HG03097 (cell line): ENCODE measurements at regions not wholly inside any gene's neighbourhood (a gene's known extent, or its start where the extent isn't known, plus 50 kb on each side); places are given as distances from the start of the nearest gene placed in this dataset.
"Not testable (repeated sequence)": the region's sequence is repeated elsewhere in the genome, so short reads cannot be mapped to it uniquely, and the experiment has no call there.

Source experiments
- ATAC-seq: cut with Tn5 transposase; IDR thresholded peaks from one replicate; pipeline ENCODE4 v1.9.1; 2021; ENCODE audit not compliant: unreplicated experiment, low FRiP score

DNA sequence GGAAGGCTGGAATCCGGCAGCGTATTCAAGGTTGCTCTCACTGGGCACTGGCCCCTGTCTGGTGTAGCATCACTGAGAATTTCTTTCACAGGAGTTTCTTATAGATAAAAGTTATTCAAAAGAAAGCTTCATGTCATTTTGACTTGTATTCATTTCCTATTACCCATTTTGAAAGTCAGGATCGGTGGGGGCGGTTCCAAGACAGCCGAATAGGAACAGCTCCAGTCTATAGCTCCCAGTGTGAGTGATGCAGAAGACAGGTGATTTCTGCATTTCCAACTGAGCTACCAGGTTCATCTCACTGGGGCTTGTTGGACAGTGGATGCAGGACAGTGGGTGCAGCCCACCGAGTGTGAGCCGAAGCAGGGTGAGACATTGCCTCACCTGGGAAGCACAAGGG, 51.5 kb upstream of the CDC42EP3 start:
- not testable (repeated sequence) for ATAC-seq

DNA sequence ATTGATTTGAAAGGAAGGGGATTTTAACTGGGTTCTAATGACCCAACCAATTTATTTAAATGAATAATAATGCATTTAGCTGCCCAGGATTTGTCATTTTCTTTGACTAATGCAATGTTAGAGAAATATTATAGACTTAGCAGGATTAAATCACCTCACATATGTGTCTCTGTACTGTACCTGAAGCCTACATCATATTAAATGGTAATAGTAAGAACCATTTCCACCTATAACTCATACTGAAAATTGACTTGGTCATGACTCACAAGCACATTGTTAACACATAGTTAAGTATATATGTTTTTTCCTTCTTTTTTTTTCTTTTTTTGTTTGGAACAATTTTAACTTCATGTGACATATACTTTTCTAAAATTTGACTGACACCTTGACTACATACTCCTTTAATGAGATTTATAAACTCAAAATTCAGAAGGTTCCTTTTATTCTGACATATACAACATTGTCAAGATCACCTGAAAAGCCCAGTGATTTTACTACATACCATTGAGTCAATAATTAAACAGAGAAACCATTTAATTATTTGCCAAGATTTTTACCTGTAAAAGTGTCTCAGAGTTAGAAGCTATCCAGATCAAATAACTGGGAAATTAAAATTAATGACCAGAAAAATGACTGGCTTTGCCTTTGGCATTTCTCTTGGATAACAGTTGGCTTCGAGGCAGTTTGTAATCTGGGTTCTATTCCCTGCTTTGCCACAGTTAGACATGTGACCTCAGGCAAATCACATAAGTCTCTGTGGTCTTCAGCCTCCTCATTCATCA, 58.8 kb upstream of the CDC42EP3 start:
- ATAC-seq = no peak

DNA sequence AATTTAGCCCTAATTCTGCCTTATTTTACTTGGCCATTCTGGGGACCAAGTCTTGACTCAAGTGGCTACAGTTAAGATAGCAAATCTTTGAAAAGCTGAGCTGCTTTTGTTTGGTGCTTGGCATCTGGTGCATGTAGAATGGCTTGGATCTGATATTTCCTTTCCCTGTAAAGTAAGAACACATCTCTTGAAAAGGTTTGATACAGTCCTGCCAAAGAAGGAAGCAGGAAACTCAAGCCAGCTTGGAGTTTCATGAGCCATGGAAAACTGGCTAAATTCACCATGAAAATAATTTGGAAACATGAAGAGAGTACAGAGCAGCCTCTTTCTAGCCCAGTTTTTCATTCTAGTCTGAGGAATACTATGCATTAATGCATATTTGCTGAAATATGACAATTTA, 61.0 kb upstream of the CDC42EP3 start:
- ATAC-seq = not testable (repeated sequence)

DNA sequence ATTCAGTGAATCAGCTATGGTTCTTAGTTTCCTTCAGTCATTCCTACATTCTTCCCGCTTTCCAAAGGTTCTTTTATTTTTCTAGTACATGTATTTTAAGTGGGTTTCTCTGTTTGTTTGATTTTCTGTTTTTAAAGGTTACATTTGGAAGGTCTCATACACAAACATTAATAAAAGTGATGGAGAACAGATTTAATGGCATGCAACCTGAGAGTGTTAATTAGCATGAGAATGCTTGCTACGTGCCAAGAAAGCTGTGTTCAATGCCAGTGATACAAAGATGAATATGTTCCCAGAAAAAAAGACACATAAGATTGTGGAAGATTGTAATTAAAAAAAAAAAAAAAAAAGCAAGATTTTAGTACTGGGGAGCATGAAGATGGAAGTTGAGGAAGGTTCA, 61.8 kb upstream of the CDC42EP3 start:
- no peak for ATAC-seq

DNA sequence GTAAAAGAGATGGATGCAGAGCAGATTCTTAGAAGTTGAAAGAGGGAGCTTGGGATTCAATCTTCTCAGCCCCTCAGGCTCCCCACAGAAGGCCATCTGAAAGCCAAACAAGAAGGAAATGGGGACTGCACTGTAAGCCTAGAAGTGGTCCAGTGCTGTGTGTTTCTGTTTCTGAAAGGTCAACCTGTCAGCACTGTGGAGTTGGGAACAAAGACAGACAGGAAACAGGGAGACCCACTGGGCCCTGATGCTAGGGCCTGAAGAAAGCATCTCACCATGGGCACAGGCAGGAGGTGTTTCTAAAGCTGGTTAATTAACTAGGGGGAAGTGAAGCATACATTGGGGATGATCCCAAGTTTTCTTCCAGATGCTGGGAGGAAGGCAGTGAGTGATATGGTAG, 62.5 kb upstream of the CDC42EP3 start:
- not testable (repeated sequence) for ATAC-seq

DNA sequence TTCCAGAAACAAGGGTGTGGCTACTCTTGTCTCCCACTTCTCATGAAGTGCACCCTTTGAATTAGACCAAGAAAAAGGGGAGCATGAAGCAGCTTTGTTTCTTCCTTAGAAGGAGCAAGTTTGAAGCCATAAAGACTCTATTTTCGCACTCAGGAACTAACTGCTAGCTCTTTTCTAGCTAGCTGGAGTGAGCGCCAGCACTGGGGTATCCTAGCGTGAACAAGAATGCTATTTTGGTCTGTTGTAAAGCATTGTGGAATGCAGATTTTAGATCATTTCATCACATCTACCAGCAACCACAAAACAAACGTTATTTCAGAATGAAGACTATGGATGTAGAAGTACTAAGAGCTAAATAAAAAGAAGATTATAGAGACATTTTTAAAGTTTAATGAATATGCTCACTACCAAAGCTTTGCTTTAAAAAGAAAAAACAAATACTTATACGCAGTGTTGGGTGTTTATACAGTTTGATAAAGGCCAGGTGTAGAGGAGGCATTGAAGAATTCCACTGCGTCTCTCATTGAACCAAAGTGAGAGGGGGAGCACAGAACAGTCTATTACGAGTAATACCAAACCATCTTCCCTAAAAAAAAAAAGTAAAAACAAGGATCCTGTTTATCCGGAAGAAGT, 63.6 kb upstream of the CDC42EP3 start:
- not testable (repeated sequence) for ATAC-seq

DNA sequence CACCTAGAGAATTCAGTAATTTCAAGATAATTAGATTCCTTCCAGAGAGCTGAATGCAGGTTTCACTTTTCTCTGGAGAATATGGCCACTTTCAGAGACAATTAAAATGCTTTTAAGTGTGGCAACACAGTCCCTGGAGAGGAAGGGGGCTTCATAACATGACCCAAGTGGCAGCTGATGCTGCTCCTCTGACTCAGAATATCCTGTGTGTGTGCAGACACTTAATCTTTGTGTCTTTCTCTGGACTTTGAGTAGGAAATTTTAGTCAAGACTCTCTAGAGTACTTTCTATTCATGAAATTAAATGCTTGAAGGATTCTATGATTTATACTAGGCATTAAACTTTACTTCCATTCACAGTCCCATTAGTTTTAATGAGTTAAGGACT, 64.1 kb upstream of the CDC42EP3 start:
- ATAC-seq = not testable (repeated sequence)

DNA sequence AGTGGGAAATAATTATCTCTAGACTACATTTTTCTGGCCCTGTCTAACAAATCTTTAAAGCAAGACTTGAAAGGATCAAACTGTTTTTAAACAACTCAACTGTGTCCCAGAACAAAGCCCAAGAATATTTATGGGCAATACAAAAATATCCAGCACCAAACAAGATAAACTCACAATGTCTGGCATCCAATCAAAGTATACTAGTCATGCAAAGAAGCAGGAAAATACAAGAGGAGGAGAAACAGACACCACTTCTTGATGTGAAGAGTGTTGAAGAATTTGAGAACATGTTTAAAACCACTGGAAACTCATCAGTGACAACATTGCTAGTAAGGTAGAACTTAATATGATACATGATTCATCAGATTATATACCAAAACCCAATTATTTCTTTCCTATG, 66.1 kb upstream of the CDC42EP3 start:
- ATAC-seq = no peak

DNA sequence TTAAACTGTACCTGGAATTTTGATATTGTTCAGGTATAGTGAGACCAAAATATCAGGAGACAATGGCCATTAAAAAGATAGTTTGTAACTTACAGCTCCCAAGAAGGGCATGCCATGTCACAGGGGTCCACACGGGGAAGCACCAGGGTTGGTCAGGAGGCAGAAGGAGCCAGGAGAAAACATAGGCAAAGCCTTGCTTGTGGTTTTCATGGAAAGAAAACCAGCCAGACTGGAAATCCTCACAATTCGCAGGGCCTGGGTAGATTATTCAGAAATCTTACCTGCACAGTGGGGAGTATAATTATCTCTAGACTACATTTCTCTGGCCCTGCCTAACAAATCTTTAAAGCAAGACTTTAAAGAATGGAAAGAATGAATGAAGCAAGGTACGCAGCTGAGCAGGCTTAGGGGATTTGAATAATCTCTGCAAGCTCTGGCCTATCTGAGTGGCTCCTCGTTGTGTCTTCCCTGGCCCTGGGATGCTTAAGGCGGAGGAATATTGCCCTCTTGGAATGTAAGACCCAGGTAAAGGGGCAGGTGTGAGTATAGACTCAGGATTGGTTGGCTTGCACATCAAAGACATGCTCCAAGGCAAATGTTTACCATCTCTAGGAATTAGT, 66.9 kb upstream of the CDC42EP3 start:
- no peak for ATAC-seq

DNA sequence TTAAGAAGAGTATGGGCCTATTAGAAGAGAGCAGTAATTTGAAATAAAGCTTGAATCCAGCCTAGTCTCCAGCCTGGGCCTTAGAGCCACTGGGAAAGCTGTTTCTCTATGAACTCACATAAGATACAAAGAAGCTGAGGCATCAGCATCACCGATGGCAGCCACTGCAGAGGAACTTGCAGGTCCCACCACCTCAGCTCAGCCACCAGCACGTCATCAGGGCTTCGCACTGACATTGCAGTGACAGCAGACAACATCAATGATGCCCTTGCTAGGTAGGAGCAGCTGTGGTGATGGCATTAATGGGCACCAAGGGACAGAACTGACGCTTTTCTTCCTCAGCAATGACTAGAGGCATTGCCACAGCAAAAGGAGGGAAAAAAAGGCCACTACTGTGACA, 67.7 kb upstream of the CDC42EP3 start:
- no peak for ATAC-seq

DNA sequence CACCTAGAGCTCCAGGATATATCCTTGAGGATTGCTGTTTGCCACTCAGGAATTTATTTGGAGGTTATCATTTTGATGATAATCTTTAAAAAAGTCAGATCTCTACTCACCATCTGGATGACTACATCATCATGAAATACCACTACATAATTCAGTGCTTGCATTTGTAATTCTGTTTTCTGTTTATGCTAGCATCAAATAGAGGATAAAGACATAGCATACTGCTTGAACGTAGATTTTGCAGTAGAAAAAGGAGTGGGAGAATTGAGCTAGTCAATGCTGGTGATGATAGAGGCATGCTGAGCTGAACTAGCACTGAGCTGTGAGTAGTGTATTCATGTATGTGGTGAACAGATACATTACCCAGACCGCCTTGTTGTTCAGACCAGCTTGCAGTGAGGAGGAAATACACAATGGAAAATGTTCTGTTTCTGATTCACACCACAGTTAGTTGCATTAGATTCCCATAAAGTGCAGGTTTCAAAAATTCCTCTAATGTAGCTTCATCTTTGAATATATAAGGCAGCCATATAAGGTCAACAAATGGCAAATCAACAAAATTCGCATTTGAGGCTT, 68.8 kb upstream of the CDC42EP3 start:
- no peak for ATAC-seq

DNA sequence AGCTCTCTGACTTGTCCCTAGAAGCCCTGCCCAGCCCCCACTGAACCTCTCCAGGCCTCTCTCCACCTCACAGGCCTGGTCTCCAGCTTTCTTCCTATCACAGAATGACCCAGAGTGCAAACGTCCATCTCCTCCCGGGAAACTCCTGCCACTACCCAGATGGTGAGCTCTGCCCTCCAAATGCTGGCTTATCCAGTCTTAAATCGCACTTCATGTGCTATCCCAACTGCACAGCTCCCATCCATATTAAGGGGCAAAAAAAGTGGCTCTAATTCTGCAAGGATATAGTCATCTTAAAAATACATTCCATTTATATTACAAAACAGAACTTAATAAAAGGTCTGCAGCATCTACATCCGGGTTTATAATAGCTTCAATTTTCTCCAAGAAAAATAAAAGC, 70.8 kb upstream of the CDC42EP3 start:
- no peak for ATAC-seq

DNA sequence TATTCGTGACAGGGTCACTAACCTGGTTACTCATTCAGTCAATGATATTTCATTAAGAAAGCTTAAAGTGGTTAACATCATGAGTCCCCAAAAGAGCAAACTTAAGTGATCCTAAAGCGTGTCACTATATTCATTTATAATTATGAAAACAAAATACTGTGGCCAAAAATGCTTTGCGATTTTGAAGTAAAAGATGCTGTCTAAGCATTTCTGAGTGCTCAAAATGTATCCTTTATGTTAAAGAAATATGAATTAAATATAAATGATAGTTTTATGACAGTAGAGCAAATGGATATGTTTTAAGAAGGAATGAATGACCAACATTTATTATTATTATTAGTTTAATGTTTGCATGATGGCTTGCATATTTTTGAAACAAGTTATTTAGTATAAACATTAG, 72.6 kb upstream of the CDC42EP3 start:
- ATAC-seq = no peak

DNA sequence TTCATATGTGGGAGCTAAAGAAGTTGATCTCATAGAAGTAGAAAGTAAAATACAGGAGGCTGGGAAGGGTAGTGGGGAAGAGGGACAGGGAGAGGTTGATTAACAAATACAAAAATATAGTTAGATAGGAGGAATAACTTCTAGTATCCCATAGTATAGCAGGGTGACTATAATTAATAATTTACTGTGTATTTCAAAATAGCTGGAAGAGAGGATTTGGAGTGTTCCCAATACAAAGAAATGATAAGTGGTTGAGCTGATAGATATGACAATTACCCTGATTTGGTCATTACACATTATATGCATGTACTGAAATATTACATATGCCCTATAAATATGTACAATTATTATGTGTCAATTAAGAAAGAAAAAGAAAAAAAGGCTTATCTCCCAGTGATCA, 73.5 kb upstream of the CDC42EP3 start:
- ATAC-seq = not testable (repeated sequence)

DNA sequence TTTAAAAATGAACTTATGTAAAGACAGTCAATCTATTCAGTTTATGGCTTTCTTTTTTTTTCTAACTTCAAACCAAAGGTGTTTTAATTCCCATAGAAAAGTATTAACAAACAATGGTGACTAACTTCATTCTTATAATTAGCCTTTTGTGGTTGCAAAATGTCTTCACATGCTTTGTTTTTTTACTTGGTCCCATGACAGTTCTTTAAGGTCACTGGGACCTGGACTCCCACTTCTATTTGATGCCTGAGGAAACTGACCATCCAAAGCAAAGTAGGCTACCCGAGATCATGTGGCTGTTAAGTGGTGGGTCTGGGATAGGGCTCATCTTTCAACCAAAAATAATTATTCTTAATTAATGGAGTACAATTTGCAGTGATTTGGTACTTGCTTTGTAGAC, 74.6 kb upstream of the CDC42EP3 start:
- ATAC-seq = not testable (repeated sequence)

DNA sequence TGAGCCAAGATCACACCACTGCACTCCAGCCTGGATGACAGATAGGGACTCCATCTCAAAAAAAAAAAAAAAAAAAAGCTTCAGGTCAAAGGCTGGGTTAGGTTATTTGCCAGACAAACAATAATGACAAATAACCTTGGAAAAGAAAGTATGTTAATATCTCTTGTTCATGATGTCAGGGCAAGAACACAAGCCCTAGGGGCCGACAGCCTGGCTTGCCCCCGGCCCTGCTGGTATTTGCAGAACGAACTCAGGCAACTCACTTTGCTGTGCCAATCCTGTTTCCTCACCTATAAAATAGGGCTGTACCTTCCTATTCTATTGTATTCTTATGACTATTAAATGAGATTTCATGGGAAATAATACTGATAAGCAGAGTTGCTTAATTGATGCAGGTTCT, 75.4 kb upstream of the CDC42EP3 start:
- ATAC-seq = no peak

DNA sequence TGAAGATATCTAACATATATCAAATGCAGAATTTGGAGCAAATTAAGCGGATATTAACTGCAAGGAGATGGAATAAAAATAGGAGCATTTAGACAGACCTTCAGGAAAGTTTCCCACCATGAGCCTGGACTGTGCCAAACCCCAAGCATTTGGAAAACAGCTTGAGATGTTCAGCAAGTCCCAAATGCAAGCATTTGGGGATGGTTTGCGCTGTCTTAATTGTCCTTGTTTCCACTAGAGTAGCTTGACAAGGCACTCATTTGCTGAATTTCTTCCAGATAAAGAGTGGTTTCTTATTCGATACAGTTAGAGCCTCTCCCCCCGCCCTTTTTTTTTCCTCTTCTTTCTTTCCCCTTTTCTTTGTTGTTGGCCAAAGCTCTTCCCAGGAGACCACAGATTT, 77.1 kb upstream of the CDC42EP3 start:
- ATAC-seq = no peak

DNA sequence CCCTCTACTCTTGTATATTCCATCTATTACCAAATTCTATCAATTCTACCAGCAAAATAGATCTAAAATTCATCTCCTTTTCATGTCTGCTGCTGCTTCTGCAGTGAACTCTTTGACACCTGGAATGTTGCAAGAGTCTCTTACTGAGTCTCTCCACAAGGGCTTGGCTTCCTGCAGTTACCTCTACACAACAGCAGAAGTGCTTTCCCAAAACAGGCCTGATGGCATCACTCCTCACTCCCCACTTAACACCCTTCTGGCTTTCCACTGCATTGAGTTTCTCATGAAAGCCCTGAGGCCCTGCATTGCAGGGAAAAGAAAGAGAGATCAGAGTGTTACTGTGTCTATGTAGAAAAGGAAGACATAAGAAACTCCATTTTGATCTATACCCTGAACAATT, 78.8 kb upstream of the CDC42EP3 start:
- ATAC-seq = not testable (repeated sequence)

DNA sequence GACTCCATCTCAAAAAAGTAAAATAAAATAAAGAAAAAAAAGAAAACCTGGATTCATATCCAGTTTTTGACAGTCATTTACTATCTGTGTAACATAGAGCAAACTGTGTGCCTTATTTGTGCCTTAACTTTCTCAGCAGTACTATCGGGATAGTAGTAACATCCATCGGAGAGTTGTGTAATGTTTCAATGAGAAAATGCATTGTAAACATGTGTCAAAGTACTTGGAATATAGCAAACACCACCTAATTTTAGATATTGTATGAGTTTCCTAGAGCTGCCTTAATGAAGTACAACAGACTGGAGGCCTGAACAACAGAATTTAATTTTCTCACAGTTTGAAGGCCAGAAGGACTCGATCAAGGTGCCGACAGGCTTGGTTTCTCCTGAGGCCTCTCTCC, 81.3 kb upstream of the CDC42EP3 start:
- no peak for ATAC-seq

DNA sequence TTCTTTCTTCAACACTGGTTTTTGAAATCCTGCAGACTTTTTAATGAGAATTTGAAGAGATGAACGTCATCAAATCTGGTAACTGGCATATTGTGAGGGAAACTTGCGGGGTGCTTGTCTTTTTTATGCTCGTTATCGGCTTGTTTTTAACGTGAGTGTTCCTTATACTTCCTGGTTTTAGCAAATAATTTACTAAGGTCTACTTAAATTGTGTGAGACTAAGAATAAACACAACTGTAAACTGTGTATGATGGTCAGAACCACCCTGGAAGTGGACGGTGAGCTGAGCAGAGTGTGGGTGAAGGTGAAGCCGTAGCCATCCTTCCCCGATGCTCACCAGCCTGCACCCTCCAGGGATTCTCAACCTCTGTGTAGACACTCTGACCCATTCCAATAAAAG, 82.3 kb upstream of the CDC42EP3 start:
- ATAC-seq = no peak

DNA sequence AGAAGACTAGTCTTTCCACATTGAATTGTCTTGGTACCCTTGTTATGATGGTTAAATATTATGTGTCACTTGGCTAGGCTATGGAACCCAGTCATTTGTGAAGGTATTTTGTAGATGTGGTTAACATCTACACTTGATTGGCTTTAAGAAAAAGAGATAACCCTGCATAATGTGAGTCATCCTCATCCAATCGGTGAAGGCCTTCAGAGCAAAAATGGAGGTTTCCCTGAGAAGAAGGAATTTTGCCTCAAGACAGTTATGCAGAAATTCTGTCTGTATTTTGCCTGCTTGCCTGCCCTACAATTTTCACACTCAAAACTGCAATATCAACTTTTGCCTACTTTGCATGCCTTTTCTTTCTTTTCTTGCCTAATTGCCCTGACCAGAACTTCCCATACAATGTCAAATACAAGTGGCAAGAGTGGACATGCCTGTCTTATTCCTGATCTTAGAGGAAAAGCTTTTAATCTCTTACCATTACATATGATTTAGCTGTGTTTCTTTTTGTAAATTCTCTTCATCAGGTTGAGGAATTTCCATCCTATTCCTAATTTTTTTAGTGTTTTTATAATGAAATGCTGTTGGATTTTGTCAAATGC, 84.6 kb upstream of the CDC42EP3 start:
- ATAC-seq = not testable (repeated sequence)
